Fibroblast of lung (primary cell): ENCODE measurements at regions not wholly inside any gene's neighbourhood (a gene's known extent, or its start where the extent isn't known, plus 50 kb on each side); places are given as distances from the start of the nearest gene placed in this dataset.

Experiments used
- DNase-seq, 2 donors: peaks; one replicate each; pipeline versions ENCODE4 v3.0.0 to v3.0.0-alpha.2; 2010; ENCODE audit warnings: low read depth in 2 of 2
- H2AFZ ChIP-seq: 2 replicates; pipeline ENCODE4 v1.5.1; 2012; ENCODE audit warnings: low read length, control low read depth, inconsistent platforms
- H3K27ac ChIP-seq: 2 replicates; pipeline ENCODE4 v1.5.1; 2011; ENCODE audit warnings: low read length, control low read depth; ENCODE audit not compliant: insufficient read depth
- H3K27me3 ChIP-seq: 2 replicates; pipeline ENCODE4 v1.5.1; 2011; ENCODE audit warnings: mild to moderate bottlenecking, low read length; ENCODE audit not compliant: control insufficient read depth, insufficient read depth
- H3K36me3 ChIP-seq: 2 replicates; pipeline ENCODE4 v1.5.1; 2011; ENCODE audit warnings: low read length; ENCODE audit not compliant: control insufficient read depth, insufficient read depth
- H3K4me1 ChIP-seq: 2 replicates; pipeline ENCODE4 v1.5.1; 2011; ENCODE audit warnings: low read length; ENCODE audit not compliant: control insufficient read depth, insufficient read depth; ENCODE audit errors: extremely low read depth
- H3K4me2 ChIP-seq: 2 replicates; pipeline ENCODE4 v1.5.1; 2011; ENCODE audit warnings: low read length, control low read depth; ENCODE audit not compliant: insufficient read depth; ENCODE audit errors: extremely low read depth
- H3K4me3 ChIP-seq, 4 experiments: fragments of 200-600 bp in 1 of 4; sonication (generic) in 1 of 4; replicated peaks in 1 of 4; 2 replicates each; pipeline ENCODE4 v1.5.1; 2011 to 2016; ENCODE audit warnings: low read length in 4 of 4, low read depth in 3 of 4, mild to moderate bottlenecking in 3 of 4, control low read depth in 2 of 4, inconsistent platforms in 1 of 4, mixed read lengths in 1 of 4; ENCODE audit not compliant: insufficient read depth in 1 of 4; ENCODE audit errors: control extremely low read depth in 1 of 4
- H3K79me2 ChIP-seq: 2 replicates; pipeline ENCODE4 v1.5.1; 2012; ENCODE audit warnings: mild to moderate bottlenecking, low read length, inconsistent platforms; ENCODE audit not compliant: control insufficient read depth, insufficient read depth
- H3K9ac ChIP-seq: 2 replicates; pipeline ENCODE4 v1.5.1; 2011; ENCODE audit warnings: mild to moderate bottlenecking, low read length, control low read depth; ENCODE audit not compliant: insufficient read depth
- H3K9me3 ChIP-seq: 2 replicates; pipeline ENCODE4 v1.5.1; 2012; ENCODE audit warnings: low read depth, low read length; ENCODE audit not compliant: control insufficient read depth, insufficient read depth
- H4K20me1 ChIP-seq: 2 replicates; pipeline ENCODE4 v1.5.1; 2011; ENCODE audit warnings: low read length; ENCODE audit not compliant: control insufficient read depth, insufficient read depth; ENCODE audit errors: extremely low read depth
- EZH2 ChIP-seq: IDR thresholded peaks from 2 replicates; pipeline ENCODE4 v1.5.1; 2012; ENCODE audit warnings: low read length, control low read depth, mild to moderate bottlenecking; ENCODE audit errors: missing control alignments
- TF ChIP-seq, protein P1 (sequence below), 2 donors: IDR thresholded peaks in 1 of 2; conservative IDR thresholded peaks in 1 of 2; 1 replicate in 1 of 2; 2 replicates in 1 of 2; pipeline ENCODE4 v1.5.1; 2011 to 2012; ENCODE audit warnings: low read length in 2 of 2, control low read depth in 1 of 2, inconsistent platforms in 1 of 2, low read depth in 1 of 2, mild to moderate bottlenecking in 1 of 2

DNA sequence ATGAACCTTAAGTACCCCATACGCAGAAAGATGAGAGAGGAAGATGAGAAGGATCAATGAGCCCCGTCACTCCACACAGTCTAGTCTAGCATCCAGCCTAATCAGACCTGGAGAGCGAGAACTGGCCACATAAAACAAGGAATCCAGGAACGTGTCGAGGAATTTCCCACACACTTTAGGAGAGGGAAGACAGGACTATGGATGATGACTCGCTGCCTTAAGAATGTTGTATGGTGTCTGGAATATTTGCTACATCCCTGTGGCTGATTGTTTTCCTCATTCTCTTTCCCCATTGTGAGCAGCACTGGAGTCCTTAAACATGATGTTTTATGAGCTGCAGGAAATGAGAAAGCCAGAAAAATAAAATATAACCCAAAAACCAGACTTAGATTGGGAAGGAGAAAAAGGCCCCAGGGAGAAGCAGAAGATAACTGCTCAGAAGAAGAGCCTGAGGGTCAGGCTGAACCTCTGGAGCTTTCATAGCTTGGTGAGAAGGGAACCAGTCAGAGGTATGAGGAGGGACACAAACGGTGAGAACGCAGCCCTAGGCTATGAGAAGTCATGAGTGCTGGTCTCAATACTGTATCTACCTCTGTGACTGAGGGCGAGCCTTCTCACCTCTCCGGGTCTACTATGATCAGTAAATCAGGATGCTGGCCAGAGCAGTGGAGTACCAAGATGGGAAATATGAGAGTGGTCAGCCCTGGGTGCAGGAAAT lies 139.5 kb upstream of the NOCT start:
- no peak overlapping the region for H3K9ac ChIP-seq
- H3K9me3 ChIP-seq, result no peaks in the 10 kb centered on the region
- H3K4me3 ChIP-seq, result no peak overlapping the region
- H3K4me1 ChIP-seq, result peaks cover 2% of the 10 kb centered on the region
- H3K27me3 ChIP-seq, result no peaks in the 10 kb centered on the region
- no peaks in the 10 kb centered on the region for H4K20me1 ChIP-seq
- DNase-seq, result peak; percentile 37 to 96
- no peaks in the 10 kb centered on the region for H3K79me2 ChIP-seq
- H3K4me2 ChIP-seq, result no peak overlapping the region
- H3K27ac ChIP-seq, result no peak overlapping the region
- no peaks in the 10 kb centered on the region for H3K36me3 ChIP-seq
- no peak overlapping the region for H2AFZ ChIP-seq
- TF ChIP-seq, protein P1, sequence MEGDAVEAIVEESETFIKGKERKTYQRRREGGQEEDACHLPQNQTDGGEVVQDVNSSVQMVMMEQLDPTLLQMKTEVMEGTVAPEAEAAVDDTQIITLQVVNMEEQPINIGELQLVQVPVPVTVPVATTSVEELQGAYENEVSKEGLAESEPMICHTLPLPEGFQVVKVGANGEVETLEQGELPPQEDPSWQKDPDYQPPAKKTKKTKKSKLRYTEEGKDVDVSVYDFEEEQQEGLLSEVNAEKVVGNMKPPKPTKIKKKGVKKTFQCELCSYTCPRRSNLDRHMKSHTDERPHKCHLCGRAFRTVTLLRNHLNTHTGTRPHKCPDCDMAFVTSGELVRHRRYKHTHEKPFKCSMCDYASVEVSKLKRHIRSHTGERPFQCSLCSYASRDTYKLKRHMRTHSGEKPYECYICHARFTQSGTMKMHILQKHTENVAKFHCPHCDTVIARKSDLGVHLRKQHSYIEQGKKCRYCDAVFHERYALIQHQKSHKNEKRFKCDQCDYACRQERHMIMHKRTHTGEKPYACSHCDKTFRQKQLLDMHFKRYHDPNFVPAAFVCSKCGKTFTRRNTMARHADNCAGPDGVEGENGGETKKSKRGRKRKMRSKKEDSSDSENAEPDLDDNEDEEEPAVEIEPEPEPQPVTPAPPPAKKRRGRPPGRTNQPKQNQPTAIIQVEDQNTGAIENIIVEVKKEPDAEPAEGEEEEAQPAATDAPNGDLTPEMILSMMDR (conservative IDR thresholded peaks at IDR 0.05 in 1 of 2, IDR thresholded peaks at IDR 0.05 in 1 of 2; ENCODE audit: low read depth in 1 of 2, low read length in 2 of 2), result no peak
- TF ChIP-seq EZH2, result no peak

DNA sequence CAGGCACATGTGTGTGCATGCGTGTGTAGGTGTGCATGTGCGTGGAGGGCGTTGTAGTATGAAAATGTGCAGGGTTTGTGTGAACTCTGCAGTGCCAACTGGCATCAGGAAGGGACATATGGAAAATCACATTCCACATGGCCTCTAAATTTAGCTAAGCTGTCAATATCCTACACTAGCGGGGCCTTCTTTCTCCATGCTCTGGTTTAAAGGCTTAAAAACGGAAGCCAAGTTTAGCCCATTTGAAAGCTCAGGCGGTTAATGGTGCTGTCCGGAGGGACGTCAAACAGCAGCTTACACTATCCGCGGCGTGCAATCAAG lies 144.1 kb upstream of the NOCT start:
- Histone ChIP-seq H3K9me3 (no peaks in the 10 kb centered on the region), H3K27me3 (no peaks in the 10 kb centered on the region), H3K79me2 (no peaks in the 10 kb centered on the region), H3K4me2 (no peak overlapping the region), H3K36me3 (no peaks in the 10 kb centered on the region), H2AFZ (no peak overlapping the region), H4K20me1 (no peaks in the 10 kb centered on the region), H3K4me1 (peaks cover 2% of the 10 kb centered on the region), H3K9ac (no peak overlapping the region), H3K27ac (no peak overlapping the region), H3K4me3 (no peak overlapping the region)
- TF ChIP-seq, protein P1 (conservative IDR thresholded peaks at IDR 0.05 in 1 of 2, IDR thresholded peaks at IDR 0.05 in 1 of 2; ENCODE audit: low read depth in 1 of 2, low read length in 2 of 2), result no peak
- TF ChIP-seq EZH2, result peak; percentile 70
- no peak for DNase-seq

DNA sequence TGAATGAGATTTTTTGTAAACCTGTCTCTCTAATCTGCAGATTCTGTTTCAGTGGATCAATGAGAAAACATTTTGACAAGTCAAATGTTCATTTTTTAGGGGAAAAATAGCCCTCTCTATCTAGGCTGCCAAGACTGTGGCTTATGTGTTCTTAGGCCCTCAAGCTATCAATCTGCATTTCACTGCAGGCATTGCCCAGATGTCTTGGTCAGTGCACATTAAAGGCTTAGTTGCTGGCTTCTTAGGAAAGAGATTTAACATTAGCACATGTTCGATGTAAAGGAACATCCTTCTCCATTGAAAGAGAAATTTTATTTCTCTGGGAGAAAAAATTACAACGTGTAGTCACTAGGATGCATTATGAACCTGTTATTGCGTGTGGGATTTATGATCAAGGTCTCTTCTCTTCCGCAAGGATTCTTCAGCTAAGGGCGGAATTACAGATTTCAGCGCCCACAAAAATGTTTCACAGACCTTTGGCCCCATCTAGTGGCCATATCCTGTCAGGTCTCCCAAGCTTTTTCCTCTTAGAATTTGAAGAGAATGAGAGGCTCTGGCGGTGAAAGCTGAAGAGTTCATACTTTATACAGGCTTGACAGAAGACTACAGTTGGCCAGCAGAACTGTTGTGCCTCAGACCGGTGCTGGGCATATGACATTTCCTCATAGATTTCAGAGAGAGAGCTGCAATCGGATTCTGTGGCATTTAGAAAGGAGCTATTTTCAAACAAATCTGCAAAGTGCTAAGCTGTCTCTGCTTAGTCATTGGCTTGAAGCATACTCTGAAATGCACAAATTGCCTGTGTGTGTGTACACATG lies 144.6 kb upstream of the NOCT start:
- H3K9ac ChIP-seq, result no peak overlapping the region
- DNase-seq, result peak; percentile 56 to 83
- no peak overlapping the region for H3K4me3 ChIP-seq
- peaks cover 2% of the 10 kb centered on the region for H3K4me1 ChIP-seq
- no peak overlapping the region for H3K27ac ChIP-seq
- no peaks in the 10 kb centered on the region for H4K20me1 ChIP-seq
- no peaks in the 10 kb centered on the region for H3K36me3 ChIP-seq
- TF ChIP-seq, protein P1 (conservative IDR thresholded peaks at IDR 0.05 in 1 of 2, IDR thresholded peaks at IDR 0.05 in 1 of 2; ENCODE audit: low read depth in 1 of 2, low read length in 2 of 2), result peak; percentile 84 to 88
- no peak for TF ChIP-seq EZH2
- H3K79me2 ChIP-seq, result no peaks in the 10 kb centered on the region
- H3K27me3 ChIP-seq, result no peaks in the 10 kb centered on the region
- no peak overlapping the region for H2AFZ ChIP-seq
- no peak overlapping the region for H3K4me2 ChIP-seq
- H3K9me3 ChIP-seq, result no peaks in the 10 kb centered on the region
